ENCODE measurements at regions not wholly inside any gene's neighbourhood (a gene's known extent, or its start where the extent isn't known, plus 50 kb on each side); places are given as distances from the start of the nearest gene placed in this dataset.

DNA sequence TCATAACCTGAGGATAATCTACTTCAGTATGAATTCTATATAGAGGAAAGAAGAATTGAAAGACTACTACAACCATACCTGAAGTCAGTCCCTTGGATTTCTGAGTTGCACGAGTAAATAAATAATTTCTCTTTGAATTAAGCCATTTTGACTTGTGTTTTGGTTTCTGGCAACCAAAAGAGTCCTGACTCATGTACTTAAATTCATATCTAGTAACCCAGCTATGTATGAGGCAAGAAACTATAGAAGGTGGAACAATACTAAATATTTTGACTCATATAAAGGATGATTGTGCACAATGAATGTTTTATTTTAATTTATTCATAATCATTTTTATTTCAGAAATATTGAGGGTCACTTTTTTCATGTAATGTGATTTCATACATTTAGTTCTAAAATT is 276.8 kb downstream of the MEF2C start:
- ChIA-PET POLR2A (no interaction called here), CTCF (no interaction called here)
- DNase-seq (ENCODE audit: extremely low spot score): no peak
- TF ChIP-seq FOXM1 (IDR thresholded peaks at IDR 0.05; ENCODE audit: borderline replicate concordance) (no peak), L3MBTL2 (conservative IDR thresholded peaks at IDR 0.05) (no peak)

DNA sequence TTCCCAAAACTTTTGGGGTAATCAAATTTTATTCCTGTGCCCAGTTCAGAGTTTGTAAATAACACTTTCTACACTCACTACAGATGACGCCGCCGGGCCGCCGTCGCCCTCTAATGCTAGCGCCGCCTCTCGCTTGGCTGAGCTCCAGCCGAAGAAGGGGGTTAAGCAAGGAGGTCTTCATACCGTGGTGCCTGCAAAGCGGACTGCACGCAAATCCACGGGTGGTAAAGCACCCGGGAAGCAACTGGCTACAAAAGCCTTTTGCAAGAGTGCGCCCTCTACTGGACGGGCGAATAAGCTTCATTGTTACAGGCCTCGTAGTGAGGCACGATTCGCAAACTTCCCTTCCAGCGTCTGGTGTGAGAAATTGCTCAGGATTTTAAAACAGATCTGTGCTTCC is 280.4 kb downstream of the MEF2C start:
- no peak for DNase-seq (ENCODE audit: extremely low spot score)
- TF ChIP-seq ZNF384 (IDR thresholded peaks at IDR 0.05) (no peak), BHLHE40 (IDR thresholded peaks at IDR 0.05; ENCODE audit: borderline replicate concordance) (no peak), CTBP1 (IDR thresholded peaks at IDR 0.05; ENCODE audit: borderline replicate concordance) (no peak), FOXA1 (IDR thresholded peaks at IDR 0.05) (no peak)
- ChIA-PET CTCF (no interaction called here), POLR2A (interaction anchor here (1.4 kb wide), 1 partner anchor 73 kb away, joined by 3 read pairs; no protein-coding TSS in a partner anchor)

DNA sequence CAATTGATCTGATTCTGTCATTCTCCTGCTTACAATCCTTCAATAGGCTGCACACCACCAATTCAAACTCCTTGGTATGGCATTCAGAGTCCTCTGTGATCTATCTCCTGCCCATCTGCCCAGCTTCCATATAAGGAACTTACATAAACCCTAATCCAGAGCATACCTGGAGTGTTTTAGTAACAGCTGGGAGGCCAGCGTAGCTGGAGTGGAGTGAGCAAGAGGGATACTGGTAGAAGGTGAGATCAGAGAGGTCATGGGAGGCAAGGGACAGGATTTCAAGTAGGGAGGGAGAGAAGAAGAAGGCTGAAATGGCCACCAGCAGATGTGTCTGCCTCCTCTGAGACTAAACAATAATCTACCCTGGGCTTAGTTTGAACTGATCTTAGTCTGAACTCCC is 288.5 kb downstream of the MEF2C start:
- ChIA-PET POLR2A (no interaction called here), CTCF (no interaction called here)
- TF ChIP-seq ARNT (IDR thresholded peaks at IDR 0.05) (no peak), BHLHE40 (IDR thresholded peaks at IDR 0.05; ENCODE audit: borderline replicate concordance) (no peak), SUZ12 (IDR thresholded peaks at IDR 0.05) (no peak), NFRKB (IDR thresholded peaks at IDR 0.05) (no peak), HDGF (IDR thresholded peaks at IDR 0.05; ENCODE audit: borderline replicate concordance) (no peak), ZNF384 (IDR thresholded peaks at IDR 0.05) (no peak), TARDBP (IDR thresholded peaks at IDR 0.05) (no peak), FOXK2 (IDR thresholded peaks at IDR 0.05) (no peak), FOXA1 (IDR thresholded peaks at IDR 0.05) (no peak), FOXM1 (IDR thresholded peaks at IDR 0.05; ENCODE audit: borderline replicate concordance) (no peak), LEF1 (IDR thresholded peaks at IDR 0.05; ENCODE audit: borderline replicate concordance) (no peak), ELF4 (IDR thresholded peaks at IDR 0.05) (no peak)
- DNase-seq (ENCODE audit: extremely low spot score): no peak

DNA sequence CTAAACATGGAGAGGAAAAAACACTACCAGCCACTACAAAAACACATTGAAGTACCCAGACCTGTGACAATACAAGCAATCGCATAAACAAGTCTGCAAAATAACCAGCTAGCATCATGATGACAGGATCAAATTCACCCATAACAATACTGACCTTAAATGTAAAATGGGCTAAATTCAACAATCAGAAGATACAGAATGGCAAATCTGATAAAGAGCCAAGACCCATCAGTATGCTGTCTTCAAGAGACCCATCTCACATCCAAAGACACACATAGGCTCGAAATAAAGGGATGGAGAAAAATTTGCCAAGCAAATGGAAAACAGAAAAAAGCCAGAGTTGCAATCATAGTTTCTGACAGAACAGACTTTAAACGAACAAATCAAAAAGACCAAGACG is 294.4 kb downstream of the MEF2C start:
- no peak for TF ChIP-seq ZNF384 (IDR thresholded peaks at IDR 0.05)
- no peak for TF ChIP-seq BHLHE40 (IDR thresholded peaks at IDR 0.05; ENCODE audit: borderline replicate concordance)
- no peak for TF ChIP-seq ARNT (IDR thresholded peaks at IDR 0.05)
- TF ChIP-seq HDGF (IDR thresholded peaks at IDR 0.05; ENCODE audit: borderline replicate concordance): no peak
- no peak for TF ChIP-seq LEF1 (IDR thresholded peaks at IDR 0.05; ENCODE audit: borderline replicate concordance)
- no peak for TF ChIP-seq SP1 (IDR thresholded peaks at IDR 0.05)
- no peak for TF ChIP-seq FOXA1 (IDR thresholded peaks at IDR 0.05)
- no peak for TF ChIP-seq NFRKB (IDR thresholded peaks at IDR 0.05)
- TF ChIP-seq ELF4 (IDR thresholded peaks at IDR 0.05): no peak
- TF ChIP-seq FOXK2 (IDR thresholded peaks at IDR 0.05): no peak
- TF ChIP-seq FOXM1 (IDR thresholded peaks at IDR 0.05; ENCODE audit: borderline replicate concordance): no peak
- DNase-seq (ENCODE audit: extremely low spot score): no peak
- CTCF ChIA-PET: no interaction called here
- POLR2A ChIA-PET: no interaction called here

DNA sequence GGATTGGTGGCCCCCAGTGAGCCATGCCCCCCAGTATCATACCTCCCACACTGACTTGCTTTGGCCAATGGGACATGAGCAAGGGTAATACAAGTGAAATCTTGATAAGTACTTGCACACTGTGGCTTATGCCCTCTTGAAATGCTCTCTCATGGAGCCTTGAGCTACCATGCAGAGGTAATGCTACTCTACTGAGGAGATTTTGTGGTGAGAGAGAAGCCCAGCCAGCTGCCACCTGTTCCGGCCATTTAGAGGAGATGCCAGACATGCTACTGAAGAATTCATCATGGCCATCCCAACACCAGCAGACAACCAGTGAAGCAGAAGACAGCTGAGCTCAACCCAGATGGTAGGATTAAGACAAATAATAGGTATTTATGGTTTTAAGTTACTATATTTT is 299.5 kb downstream of the MEF2C start:
- no peak for DNase-seq (ENCODE audit: extremely low spot score)
- ChIA-PET POLR2A (no interaction called here), CTCF (no interaction called here)
- no peak for TF ChIP-seq FOXA1 (IDR thresholded peaks at IDR 0.05)
- TF ChIP-seq ARNT (IDR thresholded peaks at IDR 0.05): no peak
- no peak for TF ChIP-seq HDGF (IDR thresholded peaks at IDR 0.05; ENCODE audit: borderline replicate concordance)
- TF ChIP-seq ZNF384 (IDR thresholded peaks at IDR 0.05): no peak
- no peak for TF ChIP-seq TARDBP (IDR thresholded peaks at IDR 0.05)
- no peak for TF ChIP-seq CTBP1 (IDR thresholded peaks at IDR 0.05; ENCODE audit: borderline replicate concordance)
- no peak for TF ChIP-seq FOXM1 (IDR thresholded peaks at IDR 0.05; ENCODE audit: borderline replicate concordance)
- no peak for TF ChIP-seq BHLHE40 (IDR thresholded peaks at IDR 0.05; ENCODE audit: borderline replicate concordance)
- no peak for TF ChIP-seq L3MBTL2 (conservative IDR thresholded peaks at IDR 0.05)
- TF ChIP-seq NFRKB (IDR thresholded peaks at IDR 0.05): no peak
- TF ChIP-seq, protein P1, sequence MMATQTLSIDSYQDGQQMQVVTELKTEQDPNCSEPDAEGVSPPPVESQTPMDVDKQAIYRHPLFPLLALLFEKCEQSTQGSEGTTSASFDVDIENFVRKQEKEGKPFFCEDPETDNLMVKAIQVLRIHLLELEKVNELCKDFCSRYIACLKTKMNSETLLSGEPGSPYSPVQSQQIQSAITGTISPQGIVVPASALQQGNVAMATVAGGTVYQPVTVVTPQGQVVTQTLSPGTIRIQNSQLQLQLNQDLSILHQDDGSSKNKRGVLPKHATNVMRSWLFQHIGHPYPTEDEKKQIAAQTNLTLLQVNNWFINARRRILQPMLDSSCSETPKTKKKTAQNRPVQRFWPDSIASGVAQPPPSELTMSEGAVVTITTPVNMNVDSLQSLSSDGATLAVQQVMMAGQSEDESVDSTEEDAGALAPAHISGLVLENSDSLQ (IDR thresholded peaks at IDR 0.05): no peak
- no peak for TF ChIP-seq SP1 (IDR thresholded peaks at IDR 0.05)

DNA sequence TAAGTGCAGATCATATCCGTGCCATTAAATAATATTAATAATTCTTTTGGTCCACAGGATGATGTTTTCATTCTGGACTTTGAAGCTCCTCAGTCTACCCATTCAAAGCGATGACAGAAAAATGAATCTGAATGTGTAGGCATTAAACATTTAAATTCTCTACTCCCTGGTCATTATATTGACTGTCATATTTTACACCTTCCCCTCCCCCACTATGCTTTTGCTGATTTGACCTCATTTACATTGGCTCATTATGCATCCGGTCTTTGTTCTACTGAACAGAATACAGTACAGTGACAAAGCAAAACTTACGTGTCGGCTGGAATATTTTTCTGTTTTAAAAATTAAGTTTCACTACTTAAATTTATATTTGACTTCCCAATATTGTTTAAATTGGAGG is 289.7 kb upstream of the TMEM161B start:
- ChIA-PET CTCF (no interaction called here), POLR2A (interaction anchor here (1.4 kb wide), 1 partner anchor 116 kb away, joined by 4 read pairs; no protein-coding TSS in a partner anchor)
- DNase-seq (ENCODE audit: extremely low spot score): no peak
- no peak for TF ChIP-seq LEF1 (IDR thresholded peaks at IDR 0.05; ENCODE audit: borderline replicate concordance)
- TF ChIP-seq, protein P1 (IDR thresholded peaks at IDR 0.05): no peak
- no peak for TF ChIP-seq CTBP1 (IDR thresholded peaks at IDR 0.05; ENCODE audit: borderline replicate concordance)
- TF ChIP-seq ARNT (IDR thresholded peaks at IDR 0.05): no peak
- TF ChIP-seq HDGF (IDR thresholded peaks at IDR 0.05; ENCODE audit: borderline replicate concordance): no peak
- TF ChIP-seq L3MBTL2 (conservative IDR thresholded peaks at IDR 0.05): no peak
- no peak for TF ChIP-seq FOXM1 (IDR thresholded peaks at IDR 0.05; ENCODE audit: borderline replicate concordance)
- TF ChIP-seq ELF4 (IDR thresholded peaks at IDR 0.05): no peak
- no peak for TF ChIP-seq BHLHE40 (IDR thresholded peaks at IDR 0.05; ENCODE audit: borderline replicate concordance)
- TF ChIP-seq TARDBP (IDR thresholded peaks at IDR 0.05): no peak

DNA sequence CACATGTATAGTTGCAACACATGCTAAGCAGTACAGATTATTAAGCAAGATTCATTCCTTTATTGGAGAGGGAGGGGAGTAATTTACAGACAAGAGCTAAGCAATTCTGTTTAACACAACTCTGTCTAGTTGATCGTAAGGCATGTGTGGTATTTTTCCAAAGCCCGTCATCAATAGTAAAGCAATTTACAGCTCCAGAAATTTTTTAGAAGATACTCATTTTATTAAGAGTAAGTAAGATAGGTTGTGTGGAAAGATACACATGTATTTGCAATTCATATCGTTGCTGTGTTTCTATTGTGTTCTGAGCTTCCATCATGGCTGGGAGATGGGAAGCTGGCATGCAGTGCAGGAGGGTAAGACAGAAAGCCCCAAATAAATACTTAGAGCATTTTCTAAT is 289.2 kb upstream of the TMEM161B start:
- ChIA-PET CTCF (no interaction called here), POLR2A (interaction anchor here (1.4 kb wide), 1 partner anchor 117 kb away, joined by 4 read pairs; no protein-coding TSS in a partner anchor)
- DNase-seq (ENCODE audit: extremely low spot score): no peak
- TF ChIP-seq HDGF (IDR thresholded peaks at IDR 0.05; ENCODE audit: borderline replicate concordance): no peak
- no peak for TF ChIP-seq L3MBTL2 (conservative IDR thresholded peaks at IDR 0.05)
- TF ChIP-seq ARNT (IDR thresholded peaks at IDR 0.05): no peak

Measured in HEK293T (cell line).